ENCODE measurements at regions not wholly inside any gene's neighbourhood (a gene's known extent, or its start where the extent isn't known, plus 50 kb on each side); places are given as distances from the start of the nearest gene placed in this dataset.

DNA sequence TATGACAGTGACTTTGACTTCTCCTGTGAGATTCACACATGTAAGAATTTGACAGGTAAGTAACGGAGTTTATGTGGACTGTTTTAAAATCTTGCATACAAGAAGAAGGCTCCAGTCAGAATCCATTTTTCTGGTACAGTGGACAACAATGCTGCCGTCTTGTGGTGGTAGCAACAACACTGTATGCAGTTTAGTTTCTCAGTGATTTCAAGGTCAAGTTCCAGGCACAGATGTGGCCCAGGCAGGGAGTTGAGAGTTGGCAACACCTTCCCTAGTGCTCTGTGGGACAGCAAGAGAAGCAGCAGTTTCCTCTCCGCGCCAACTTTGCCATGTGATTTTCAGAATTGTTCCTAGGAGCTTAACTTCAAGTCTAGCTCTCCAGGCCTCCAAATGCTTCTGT, 56.0 kb upstream of the STPG2 start:
- TF ChIP-seq, protein P1, sequence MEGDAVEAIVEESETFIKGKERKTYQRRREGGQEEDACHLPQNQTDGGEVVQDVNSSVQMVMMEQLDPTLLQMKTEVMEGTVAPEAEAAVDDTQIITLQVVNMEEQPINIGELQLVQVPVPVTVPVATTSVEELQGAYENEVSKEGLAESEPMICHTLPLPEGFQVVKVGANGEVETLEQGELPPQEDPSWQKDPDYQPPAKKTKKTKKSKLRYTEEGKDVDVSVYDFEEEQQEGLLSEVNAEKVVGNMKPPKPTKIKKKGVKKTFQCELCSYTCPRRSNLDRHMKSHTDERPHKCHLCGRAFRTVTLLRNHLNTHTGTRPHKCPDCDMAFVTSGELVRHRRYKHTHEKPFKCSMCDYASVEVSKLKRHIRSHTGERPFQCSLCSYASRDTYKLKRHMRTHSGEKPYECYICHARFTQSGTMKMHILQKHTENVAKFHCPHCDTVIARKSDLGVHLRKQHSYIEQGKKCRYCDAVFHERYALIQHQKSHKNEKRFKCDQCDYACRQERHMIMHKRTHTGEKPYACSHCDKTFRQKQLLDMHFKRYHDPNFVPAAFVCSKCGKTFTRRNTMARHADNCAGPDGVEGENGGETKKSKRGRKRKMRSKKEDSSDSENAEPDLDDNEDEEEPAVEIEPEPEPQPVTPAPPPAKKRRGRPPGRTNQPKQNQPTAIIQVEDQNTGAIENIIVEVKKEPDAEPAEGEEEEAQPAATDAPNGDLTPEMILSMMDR (IDR thresholded peaks at IDR 0.05): peak in 3 of 6 experiments; percentile 6 to 8 (median 7)
- no peak for TF ChIP-seq POLR2A (IDR thresholded peaks at IDR 0.05)
